GM19452 (cell line): ENCODE measurements at regions not wholly inside any gene's neighbourhood (a gene's known extent, or its start where the extent isn't known, plus 50 kb on each side); places are given as distances from the start of the nearest gene placed in this dataset.
"Not testable (repeated sequence)": the region's sequence is repeated elsewhere in the genome, so short reads cannot be mapped to it uniquely, and the experiment has no call there.

Experiments
- ATAC-seq: cut with Tn5 transposase; IDR thresholded peaks from one replicate; pipeline ENCODE4 v1.9.1; 2021; ENCODE audit not compliant: unreplicated experiment

- ATAC-seq = no peak
Observed at GRCh38 chrX:2574271-2574670, 73.5 kb upstream of the DHRSX start.

- ATAC-seq = no peak
Observed at GRCh38 chrX:2572740-2573139, 72.0 kb upstream of the DHRSX start.

- ATAC-seq = no peak
Observed at GRCh38 chrX:2568125-2568524, 67.3 kb upstream of the DHRSX start.

- ATAC-seq = no peak
Observed at GRCh38 chrX:2566055-2566454, 65.3 kb upstream of the DHRSX start.

- ATAC-seq = no peak
Observed at GRCh38 chrX:2561456-2561855, 60.7 kb upstream of the DHRSX start.

GRCh38 chrX:2559124-2559523, 58.3 kb upstream of the DHRSX start:
- ATAC-seq = no peak

GRCh38 chrX:2554891-2555290, 54.1 kb upstream of the DHRSX start:
- no peak for ATAC-seq

GRCh38 chrX:2554066-2554465, 53.3 kb upstream of the DHRSX start:
- ATAC-seq = not testable (repeated sequence)

GRCh38 chrX:2552621-2553201, 51.9 kb upstream of the DHRSX start:
- ATAC-seq = no peak

GRCh38 chrX:2550328-2551020, 49.7 kb upstream of the DHRSX start:
- ATAC-seq = no peak
